H1 (cell line): ENCODE measurements at regions not wholly inside any gene's neighbourhood (a gene's known extent, or its start where the extent isn't known, plus 50 kb on each side); places are given as distances from the start of the nearest gene placed in this dataset.

Source experiments
- CTCF ChIA-PET: fragments of 300-600 bp; sonication (Branson Sonifier 250); formaldehyde crosslinking; loops from one replicate; lab custom pipeline; 2021; ENCODE audit not compliant: partially characterized antibody; lab: Charles Lee
- POLR2A ChIA-PET: fragments of 300-600 bp; sonication (Branson Sonifier 250); formaldehyde crosslinking; loops from one replicate; lab custom pipeline; 2021; ENCODE audit warnings: inconsistent platforms; ENCODE audit not compliant: partially characterized antibody; lab: Charles Lee
- DNase-seq, 2 experiments: peaks; one replicate each; pipeline versions ENCODE4 v3.0.0 to v3.0.0-alpha.2; 2010 to 2022; ENCODE audit warnings: low spot score in 2 of 2, low read depth in 1 of 2, mixed read lengths in 1 of 2
- FAIRE-seq: peaks from 2 replicates; lab custom pipeline; 2011; peaks lifted over from hg19 to GRCh38; lab: Jason Lieb, UNC
- H2AFZ ChIP-seq: 2 replicates; pipeline ENCODE4 v1.8.1; 2012; ENCODE audit warnings: low read length, inconsistent platforms
- H2AK5ac ChIP-seq: 2 replicates; pipeline ENCODE4 v1.6.1; 2013; ENCODE audit warnings: low read depth, low read length
- H2BK120ac ChIP-seq: replicated peaks from 2 replicates; pipeline ENCODE3; 2013; ENCODE audit warnings: low read depth, low read length, inconsistent platforms
- H2BK12ac ChIP-seq: 2 replicates; pipeline ENCODE4 v1.6.1; 2013; ENCODE audit warnings: low read depth, low read length
- H2BK15ac ChIP-seq: 2 replicates; pipeline ENCODE4 v1.6.1; 2013; ENCODE audit warnings: low read length
- H2BK20ac ChIP-seq: 2 replicates; pipeline ENCODE4 v1.6.1; 2013; ENCODE audit warnings: low read length
- H2BK5ac ChIP-seq: 2 replicates; pipeline ENCODE4 v1.6.1; 2013; ENCODE audit warnings: low read depth, low read length
- H3K14ac ChIP-seq: 2 replicates; pipeline ENCODE4 v1.6.1; 2013; ENCODE audit warnings: inconsistent platforms; ENCODE audit not compliant: insufficient read length
- H3K18ac ChIP-seq: 2 replicates; pipeline ENCODE4 v1.6.1; 2013; ENCODE audit warnings: low read length; ENCODE audit errors: extremely low read depth
- H3K23ac ChIP-seq: 2 replicates; pipeline ENCODE4 v1.6.1; 2013; ENCODE audit warnings: inconsistent platforms; ENCODE audit not compliant: insufficient read length
- H3K23me2 ChIP-seq: 2 replicates; pipeline ENCODE4 v1.6.1; 2013; ENCODE audit warnings: low read depth, low read length
- H3K27ac ChIP-seq: 2 replicates; pipeline ENCODE4 v1.6.1; 2011; ENCODE audit warnings: low read depth, low read length, inconsistent platforms
- H3K27me3 ChIP-seq, 4 experiments: replicated peaks in 1 of 4; 1 replicate in 1 of 4; 2 replicates in 3 of 4; pipeline versions ENCODE4 v1.6.1 to v1.8.1; 2011 to 2013; ENCODE audit warnings: low read length in 3 of 4, mild to moderate bottlenecking in 3 of 4, inconsistent platforms in 2 of 4, mixed read lengths in 2 of 4, moderate library complexity in 1 of 4; ENCODE audit not compliant: control insufficient read depth in 3 of 4, insufficient read depth in 3 of 4; ENCODE audit errors: extremely low read depth in 1 of 4
- H3K36me3 ChIP-seq, 4 experiments: 2 replicates each; pipeline versions ENCODE4 v1.6.1 to v1.8.1; 2011 to 2013; ENCODE audit warnings: mild to moderate bottlenecking in 4 of 4, low read length in 3 of 4, moderate library complexity in 2 of 4, control low read depth in 1 of 4, inconsistent platforms in 1 of 4; ENCODE audit not compliant: insufficient read depth in 4 of 4, control insufficient read depth in 2 of 4
- H3K4ac ChIP-seq: replicated peaks from 2 replicates; pipeline ENCODE3; 2013; ENCODE audit warnings: low read length, low read depth, mixed read lengths, inconsistent platforms; ENCODE audit not compliant: insufficient read length
- H3K4me1 ChIP-seq, 4 experiments: replicated peaks in 1 of 4; 1 replicate in 1 of 4; 2 replicates in 3 of 4; pipeline versions ENCODE4 v1.6.1 to v1.8.1; 2011 to 2013; ENCODE audit warnings: low read length in 3 of 4, inconsistent platforms in 2 of 4, mixed read lengths in 1 of 4; ENCODE audit not compliant: insufficient read depth in 4 of 4, control insufficient read depth in 3 of 4
- H3K4me2 ChIP-seq, 2 experiments: 2 replicates each; pipeline versions ENCODE4 v1.6.1 to v1.8.1; 2011 to 2013; ENCODE audit warnings: low read depth in 2 of 2, low read length in 2 of 2, control low read depth in 1 of 2, inconsistent platforms in 1 of 2, mild to moderate bottlenecking in 1 of 2; ENCODE audit not compliant: insufficient read depth in 1 of 2
- H3K4me3 ChIP-seq, 4 experiments: fragments of 200-600, 300-600 bp in 1 of 4; sonication (generic), shearing (Covaris generic), sonication (Bioruptor Twin) in 1 of 4; 2 replicates each; pipeline versions ENCODE4 v1.5.1 to v1.8.1; 2011 to 2016; ENCODE audit warnings: low read length in 4 of 4, low read depth in 3 of 4, control low read depth in 2 of 4, inconsistent platforms in 2 of 4, mild to moderate bottlenecking in 2 of 4, mixed read lengths in 1 of 4, moderate library complexity in 1 of 4; ENCODE audit not compliant: insufficient read depth in 2 of 4; ENCODE audit errors: extremely low read depth in 1 of 4
- H3K56ac ChIP-seq: replicated peaks from 2 replicates; pipeline ENCODE3; 2013; ENCODE audit warnings: low read depth, mild to moderate bottlenecking, mixed read lengths, low read length, inconsistent platforms; ENCODE audit not compliant: insufficient read length
- H3K79me1 ChIP-seq: 2 replicates; pipeline ENCODE4 v1.6.1; 2013; ENCODE audit warnings: low read depth, low read length, control low read depth
- H3K79me2 ChIP-seq, 2 experiments: 2 replicates each; pipeline versions ENCODE4 v1.6.1 to v1.8.1; 2012 to 2013; ENCODE audit warnings: low read length in 2 of 2, mild to moderate bottlenecking in 2 of 2, inconsistent platforms in 1 of 2; ENCODE audit not compliant: insufficient read depth in 2 of 2, control insufficient read depth in 1 of 2
- H3K9ac ChIP-seq, 4 experiments: replicated peaks in 1 of 4; 1 replicate in 1 of 4; 2 replicates in 3 of 4; pipeline versions ENCODE4 v1.6.1 to v1.8.1; 2011 to 2013; ENCODE audit warnings: low read depth in 3 of 4, low read length in 3 of 4, control low read depth in 2 of 4, mild to moderate bottlenecking in 2 of 4, moderate library complexity in 2 of 4, inconsistent platforms in 1 of 4; ENCODE audit errors: extremely low read depth in 1 of 4
- H3K9me3 ChIP-seq, 2 experiments: 2 replicates each; pipeline versions ENCODE4 v1.6.1 to v1.8.1; 2012 to 2013; ENCODE audit warnings: mild to moderate bottlenecking in 2 of 2, moderate library complexity in 2 of 2, control low read depth in 1 of 2, inconsistent platforms in 1 of 2, low read depth in 1 of 2, low read length in 1 of 2, mixed read lengths in 1 of 2; ENCODE audit not compliant: insufficient read depth in 2 of 2
- H4K20me1 ChIP-seq, 2 experiments: replicated peaks in 1 of 2; 2 replicates each; pipeline versions ENCODE3 to v1.8.1; 2011 to 2013; ENCODE audit warnings: inconsistent platforms in 2 of 2, low read length in 2 of 2, mild to moderate bottlenecking in 1 of 2; ENCODE audit not compliant: insufficient read depth in 2 of 2, control insufficient read depth in 1 of 2
- H4K5ac ChIP-seq: 2 replicates; pipeline ENCODE4 v1.6.1; 2013; ENCODE audit warnings: low read length, low read depth, mixed read lengths, inconsistent platforms; ENCODE audit not compliant: insufficient read length
- H4K8ac ChIP-seq: 2 replicates; pipeline ENCODE4 v1.8.0; 2013; ENCODE audit warnings: mild to moderate bottlenecking, moderate library complexity, low read length, inconsistent platforms; ENCODE audit not compliant: insufficient read depth; ENCODE audit errors: extremely low read depth
- H4K91ac ChIP-seq: replicated peaks from 2 replicates; pipeline ENCODE3; 2013; ENCODE audit warnings: low read length, mixed read lengths, inconsistent platforms; ENCODE audit not compliant: insufficient read length
- BCL11A ChIP-seq, 2 experiments: IDR thresholded peaks; one replicate each; pipeline ENCODE4 v1.6.1; 2011; ENCODE audit warnings: low read depth in 2 of 2, low read length in 2 of 2, mild to moderate bottlenecking in 2 of 2
- BRCA1 ChIP-seq: IDR thresholded peaks from 2 replicates; pipeline ENCODE4 v1.6.1; 2012; ENCODE audit warnings: low read depth, low read length, improper control_type of control experiment
- CBX5 ChIP-seq: fragments of 300-800, 300-1000 bp; sonication (generic); IDR thresholded peaks from 2 replicates; pipeline ENCODE4 v1.7.1; 2016; ENCODE audit warnings: antibody characterized with exemption, low read length, low read depth
- CBX8 ChIP-seq: fragments of 300-800, 300-1000 bp; sonication (generic); IDR thresholded peaks from 2 replicates; pipeline ENCODE4 v1.7.1; 2016; ENCODE audit warnings: low read depth, low read length, borderline replicate concordance
- CTBP2 ChIP-seq: IDR thresholded peaks from 2 replicates; pipeline ENCODE4 v1.7.0; 2011; ENCODE audit warnings: borderline replicate concordance, mild to moderate bottlenecking, moderate library complexity, mixed read lengths, low read length; ENCODE audit not compliant: insufficient read depth, insufficient read length
- EZH2 ChIP-seq: fragments of 200-600 bp; sonication (generic); IDR thresholded peaks from 2 replicates; pipeline ENCODE4 v1.7.1; 2012; ENCODE audit warnings: low read depth, mild to moderate bottlenecking, moderate library complexity, low read length, inconsistent platforms; ENCODE audit not compliant: severe bottlenecking
- JUN ChIP-seq: IDR thresholded peaks from 2 replicates; pipeline ENCODE4 v1.6.1; 2011; ENCODE audit warnings: low read depth, mild to moderate bottlenecking, improper control_type of control experiment, low read length
- NANOG ChIP-seq: IDR thresholded peaks from 2 replicates; pipeline ENCODE4 v1.6.1; 2011; ENCODE audit warnings: low read length, low read depth, mild to moderate bottlenecking, inconsistent platforms; ENCODE audit not compliant: insufficient read depth, poor library complexity, severe bottlenecking
- RNF2 ChIP-seq: fragments of 200-900, 300-1000 bp; sonication (generic); IDR thresholded peaks from 2 replicates; pipeline ENCODE4 v1.7.1; 2016; ENCODE audit warnings: borderline replicate concordance, low read depth, mild to moderate bottlenecking, antibody characterized with exemption, low read length; ENCODE audit not compliant: poor library complexity, severe bottlenecking; ENCODE audit errors: missing control alignments
- SIN3A ChIP-seq, 2 experiments: IDR thresholded peaks in 1 of 2; conservative IDR thresholded peaks in 1 of 2; 2 replicates each; pipeline ENCODE4 v1.6.1; 2011 to 2012; ENCODE audit warnings: low read length in 2 of 2, improper control_type of control experiment in 1 of 2, low read depth in 1 of 2, mild to moderate bottlenecking in 1 of 2
- SIRT6 ChIP-seq: IDR thresholded peaks from one replicate; pipeline ENCODE4 v1.7.1; 2012; ENCODE audit warnings: low read length, inconsistent platforms
- SP2 ChIP-seq: IDR thresholded peaks from 2 replicates; pipeline ENCODE4 v1.6.1; 2012; ENCODE audit warnings: mild to moderate bottlenecking, low read length, inconsistent platforms
- TAF1 ChIP-seq: IDR thresholded peaks from 2 replicates; pipeline ENCODE4 v1.6.1; 2011; ENCODE audit warnings: mild to moderate bottlenecking, low read depth, low read length
- TAF7 ChIP-seq: optimal IDR thresholded peaks from 2 replicates; pipeline ENCODE3; 2011; ENCODE audit warnings: low read depth, mild to moderate bottlenecking, inconsistent platforms, low read length, moderate library complexity, borderline replicate concordance
- WGBS, 2 experiments: shearing (Covaris generic) in 1 of 2; methylation state at CpG; one replicate each; pipeline versions ENCODE4 v1.1.6 to v1.1.7; 2013 to 2015; ENCODE audit warnings: low lambda C conversion rate in 2 of 2, mixed read lengths in 2 of 2, inconsistent platforms in 1 of 2, low coverage in 1 of 2, missing lambda C conversion rate in 1 of 2; ENCODE audit not compliant: insufficient replicate concordance in 2 of 2, insufficient coverage in 1 of 2, insufficient read length in 1 of 2; ENCODE audit errors: extremely low coverage in 1 of 2, missing lambda C conversion rate in 1 of 2; 5-methylcytosine and 5-hydroxymethylcytosine counted together

DNA sequence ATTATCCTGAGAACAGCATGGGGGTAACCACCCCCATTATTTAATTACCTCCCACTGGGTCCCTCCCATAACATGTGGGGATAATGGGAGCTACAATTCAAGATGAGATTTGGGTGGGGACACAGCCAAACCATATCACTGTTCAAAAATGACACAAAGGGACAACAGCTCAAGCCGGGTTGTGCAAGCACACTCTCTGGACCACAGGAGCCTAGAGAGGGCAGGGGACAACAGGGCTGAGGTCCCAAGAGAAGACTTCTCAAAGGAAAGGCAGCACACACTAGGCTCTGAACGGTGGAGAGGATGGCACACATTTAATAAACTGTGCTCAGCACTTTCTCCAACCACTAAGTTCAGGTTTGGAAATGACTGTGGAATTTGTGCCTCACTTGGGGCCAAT lies 122.1 kb upstream of the PKDCC start:
- Histone ChIP-seq H2BK120ac (no peak overlapping the region), H3K56ac (no peak overlapping the region), H3K14ac (no peak overlapping the region), H2AK5ac (no peak overlapping the region; the same call in 1 of the 2 replicates), H3K9ac (no peak overlapping the region), H4K91ac (no peak overlapping the region), H4K8ac (no peak overlapping the region), H2AFZ (no peak overlapping the region), H3K23ac (no peak overlapping the region), H3K4ac (no peak overlapping the region), H4K5ac (no peak overlapping the region), H3K27me3 (no peaks in the 10 kb centered on the region), H2BK12ac (no peak overlapping the region), H3K79me1 (no peaks in the 10 kb centered on the region), H2BK15ac (no peak overlapping the region), H3K4me1 (no peaks in the 10 kb centered on the region), H2BK5ac (no peak overlapping the region), H3K18ac (no peak overlapping the region), H3K4me2 (no peak overlapping the region), H4K20me1 (no peaks in the 10 kb centered on the region), H3K9me3 (no peaks in the 10 kb centered on the region), H2BK20ac (no peak overlapping the region), H3K36me3 (no peaks in the 10 kb centered on the region), H3K27ac (no peak overlapping the region), H3K4me3 (no peak overlapping the region), H3K23me2 (no peaks in the 10 kb centered on the region; the same call in 1 of the 2 replicates), H3K79me2 (no peaks in the 10 kb centered on the region)
- DNase-seq (no peak), FAIRE-seq (no peak)
- CTCF ChIA-PET = interaction anchor here (1.0 to 1.4 kb wide), 3 partner anchors 24 to 166 kb away, joined by 3 to 4 read pairs (median 3); no protein-coding TSS in a partner anchor
- POLR2A ChIA-PET = interaction anchor here (0.9 kb wide), 1 partner anchor 10 kb away, joined by 4 read pairs; no protein-coding TSS in a partner anchor
- 84% methylated on average over 2 of the region's 2 CpGs; no CpG with 5 or more reads in 1 of the 2 experiments for WGBS, 2 experiments
- TF ChIP-seq SIN3A (conservative IDR thresholded peaks at IDR 0.05 in 1 of 2, IDR thresholded peaks at IDR 0.05 in 1 of 2; ENCODE audit: low read depth in 1 of 2, low read length in 2 of 2) (no peak), RNF2 (no peak), CTBP2 (no peak), BRCA1 (no peak), SP2 (no peak), TAF1 (no peak), CBX8 (no peak), BCL11A (IDR thresholded peaks at IDR 0.05; ENCODE audit: low read depth in 2 of 2, low read length in 2 of 2) (no peak), TAF7 (no peak), JUN (no peak), SIRT6 (no peak), NANOG (no peak), EZH2 (no peak), CBX5 (no peak)
